Large intestine (tissue), 3 donors: ENCODE measurements at regions not wholly inside any gene's neighbourhood (a gene's known extent, or its start where the extent isn't known, plus 50 kb on each side); places are given as distances from the start of the nearest gene placed in this dataset.

Experiments
- DNase-seq, 2 donors: peaks; one replicate each; pipeline versions ENCODE4 v3.0.0 to v3.0.0-alpha.2; 2013
- H3K27ac ChIP-seq: one replicate; pipeline ENCODE4 v1.5.1; 2013; ENCODE audit warnings: low read length
- H3K27me3 ChIP-seq: 2 replicates; pipeline ENCODE4 v1.6.1; 2013; ENCODE audit warnings: low read length; ENCODE audit not compliant: control insufficient read depth, insufficient read depth
- H3K36me3 ChIP-seq: 2 replicates; pipeline ENCODE4 v1.6.1; 2013; ENCODE audit warnings: low read length; ENCODE audit not compliant: control insufficient read depth, insufficient read depth
- H3K4me1 ChIP-seq: one replicate; pipeline ENCODE4 v1.6.1; 2013; ENCODE audit warnings: low read length; ENCODE audit not compliant: control insufficient read depth, insufficient read depth
- H3K4me3 ChIP-seq: one replicate; pipeline ENCODE4 v1.5.1; 2013; ENCODE audit warnings: low read length
- H3K9me3 ChIP-seq: one replicate; pipeline ENCODE4 v1.6.1; 2013; ENCODE audit warnings: mild to moderate bottlenecking, low read depth, low read length, moderate library complexity; ENCODE audit not compliant: control insufficient read depth
- WGBS: methylation state at CpG from one replicate; pipeline ENCODE4 v1.1.5; 2013; ENCODE audit warnings: low lambda C conversion rate; ENCODE audit not compliant: insufficient coverage; 5-methylcytosine and 5-hydroxymethylcytosine counted together

GRCh38 chr2:36060133-36060532 lies 295.4 kb upstream of the CRIM1 start:
- Histone ChIP-seq H3K27ac (peak overlapping the region; percentile 97), H3K36me3 (no peaks in the 10 kb centered on the region), H3K9me3 (peaks cover 2% of the 10 kb centered on the region), H3K27me3 (no peaks in the 10 kb centered on the region), H3K4me3 (no peak overlapping the region), H3K4me1 (peaks cover 14% of the 10 kb centered on the region)
- 29% methylated on average over 1 of the region's 4 CpGs for WGBS
- no peak for DNase-seq

GRCh38 chr2:36059691-36060090 lies 295.9 kb upstream of the CRIM1 start:
- H3K36me3 ChIP-seq = no peaks in the 10 kb centered on the region
- no peak overlapping the region for H3K4me3 ChIP-seq
- H3K4me1 ChIP-seq = peaks cover 14% of the 10 kb centered on the region
- peaks cover 2% of the 10 kb centered on the region for H3K9me3 ChIP-seq
- H3K27ac ChIP-seq = peak overlapping the region; percentile 97
- peak; percentile 76 to 92 for DNase-seq
- no peaks in the 10 kb centered on the region for H3K27me3 ChIP-seq

- H3K9me3 ChIP-seq = peaks cover 2% of the 10 kb centered on the region
- H3K27me3 ChIP-seq = no peaks in the 10 kb centered on the region
- no peaks in the 10 kb centered on the region for H3K36me3 ChIP-seq
- peaks cover 14% of the 10 kb centered on the region for H3K4me1 ChIP-seq
- no CpG with 5 or more reads among the region's 2 CpGs for WGBS
- H3K27ac ChIP-seq = no peak overlapping the region
- DNase-seq = peak in 1 of 2 donors; percentile 18
- no peak overlapping the region for H3K4me3 ChIP-seq
These were observed 296.6 kb upstream of the CRIM1 start for GRCh38 chr2:36058953-36059352.

- Histone ChIP-seq H3K9me3 (peaks cover 2% of the 10 kb centered on the region), H3K4me1 (peaks cover 14% of the 10 kb centered on the region), H3K36me3 (no peaks in the 10 kb centered on the region), H3K27ac (peak overlapping the region; percentile 8), H3K27me3 (no peaks in the 10 kb centered on the region), H3K4me3 (no peak overlapping the region)
- DNase-seq = peak in 1 of 2 donors; percentile 40
- WGBS = 51% methylated on average over 3 of the region's 3 CpGs
These were observed 297.5 kb upstream of the CRIM1 start for GRCh38 chr2:36058076-36058475.

- H3K9me3 ChIP-seq = peaks cover 2% of the 10 kb centered on the region
- H3K4me3 ChIP-seq = no peak overlapping the region
- no peak for DNase-seq
- WGBS = no CpG with 5 or more reads among the region's 1 CpG
- H3K27ac ChIP-seq = no peak overlapping the region
- no peaks in the 10 kb centered on the region for H3K27me3 ChIP-seq
- no peaks in the 10 kb centered on the region for H3K36me3 ChIP-seq
- no peaks in the 10 kb centered on the region for H3K4me1 ChIP-seq
These were observed 302.8 kb upstream of the CRIM1 start for GRCh38 chr2:36052819-36053218.

- no peaks in the 10 kb centered on the region for H3K36me3 ChIP-seq
- WGBS = 50% methylated on average over 2 of the region's 4 CpGs
- no peak overlapping the region for H3K4me3 ChIP-seq
- no peaks in the 10 kb centered on the region for H3K9me3 ChIP-seq
- no peaks in the 10 kb centered on the region for H3K27me3 ChIP-seq
- H3K4me1 ChIP-seq = no peaks in the 10 kb centered on the region
- no peak overlapping the region for H3K27ac ChIP-seq
- peak; percentile 16 to 75 for DNase-seq
These were observed 311.2 kb upstream of the CRIM1 start for GRCh38 chr2:36044411-36044810.

GRCh38 chr2:36035137-36035536 lies 320.4 kb upstream of the CRIM1 start:
- Histone ChIP-seq H3K27me3 (no peaks in the 10 kb centered on the region), H3K27ac (no peak overlapping the region), H3K36me3 (no peaks in the 10 kb centered on the region), H3K4me1 (no peaks in the 10 kb centered on the region), H3K4me3 (no peak overlapping the region), H3K9me3 (no peaks in the 10 kb centered on the region)
- 86% methylated on average over 3 of the region's 3 CpGs for WGBS
- DNase-seq = no peak

GRCh38 chr2:36032046-36032445 lies 323.5 kb upstream of the CRIM1 start:
- no peak for DNase-seq
- no peaks in the 10 kb centered on the region for H3K9me3 ChIP-seq
- no peaks in the 10 kb centered on the region for H3K27me3 ChIP-seq
- 80% methylated on average over 1 of the region's 3 CpGs for WGBS
- H3K27ac ChIP-seq = no peak overlapping the region
- H3K36me3 ChIP-seq = no peaks in the 10 kb centered on the region
- H3K4me3 ChIP-seq = no peak overlapping the region
- H3K4me1 ChIP-seq = no peaks in the 10 kb centered on the region

GRCh38 chr2:36031471-36031870 lies 324.1 kb upstream of the CRIM1 start:
- no CpG with 5 or more reads among the region's 1 CpG for WGBS
- H3K27ac ChIP-seq = no peak overlapping the region
- no peak for DNase-seq
- no peaks in the 10 kb centered on the region for H3K4me1 ChIP-seq
- no peak overlapping the region for H3K4me3 ChIP-seq
- no peaks in the 10 kb centered on the region for H3K9me3 ChIP-seq
- H3K36me3 ChIP-seq = no peaks in the 10 kb centered on the region
- H3K27me3 ChIP-seq = no peaks in the 10 kb centered on the region

GRCh38 chr2:36027616-36028015 lies 328.0 kb upstream of the CRIM1 start:
- H3K9me3 ChIP-seq = no peaks in the 10 kb centered on the region
- WGBS = 60% methylated on average over 1 of the region's 2 CpGs
- no peaks in the 10 kb centered on the region for H3K4me1 ChIP-seq
- H3K27me3 ChIP-seq = no peaks in the 10 kb centered on the region
- no peak overlapping the region for H3K27ac ChIP-seq
- H3K36me3 ChIP-seq = no peaks in the 10 kb centered on the region
- DNase-seq = no peak
- H3K4me3 ChIP-seq = no peak overlapping the region

GRCh38 chr2:36013064-36013463 lies 342.5 kb upstream of the CRIM1 start:
- Histone ChIP-seq H3K36me3 (no peaks in the 10 kb centered on the region), H3K27me3 (no peaks in the 10 kb centered on the region), H3K9me3 (no peaks in the 10 kb centered on the region), H3K4me3 (no peak overlapping the region), H3K4me1 (no peaks in the 10 kb centered on the region), H3K27ac (no peak overlapping the region)
- 80% methylated on average over 1 of the region's 1 CpG for WGBS
- DNase-seq = no peak
